GM18511 (cell line): ENCODE measurements at regions not wholly inside any gene's neighbourhood (a gene's known extent, or its start where the extent isn't known, plus 50 kb on each side); places are given as distances from the start of the nearest gene placed in this dataset.
"Not testable (repeated sequence)": the region's sequence is repeated elsewhere in the genome, so short reads cannot be mapped to it uniquely, and the experiment has no call there.

Experiments
- ATAC-seq: cut with Tn5 transposase; IDR thresholded peaks from one replicate; pipeline ENCODE4 v1.9.1; 2021; ENCODE audit warnings: mild to moderate bottlenecking, moderate library complexity; ENCODE audit not compliant: unreplicated experiment

DNA sequence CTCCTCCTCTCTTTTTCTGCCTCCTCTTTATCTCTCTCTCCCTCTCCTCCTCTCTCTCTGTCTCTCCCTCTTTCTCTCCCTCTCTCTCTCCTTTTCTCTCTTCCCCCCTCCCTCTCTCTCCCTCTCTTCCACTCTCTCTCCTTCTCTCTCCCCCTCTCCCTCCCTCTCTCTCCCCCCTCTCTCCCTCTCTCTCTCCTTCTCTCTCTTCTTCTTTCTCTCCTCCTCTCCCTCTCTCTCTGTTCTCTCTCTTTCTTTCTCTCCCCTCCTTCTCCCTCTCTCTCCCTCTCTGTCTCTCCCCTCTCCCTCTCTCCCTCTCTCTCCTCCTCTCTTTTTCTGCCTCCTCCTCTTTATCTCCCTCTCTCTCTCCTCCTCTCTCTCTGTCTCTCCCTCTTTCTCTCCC, 197.4 kb downstream of the UQCRFS1 start:
- ATAC-seq, result no peak

DNA sequence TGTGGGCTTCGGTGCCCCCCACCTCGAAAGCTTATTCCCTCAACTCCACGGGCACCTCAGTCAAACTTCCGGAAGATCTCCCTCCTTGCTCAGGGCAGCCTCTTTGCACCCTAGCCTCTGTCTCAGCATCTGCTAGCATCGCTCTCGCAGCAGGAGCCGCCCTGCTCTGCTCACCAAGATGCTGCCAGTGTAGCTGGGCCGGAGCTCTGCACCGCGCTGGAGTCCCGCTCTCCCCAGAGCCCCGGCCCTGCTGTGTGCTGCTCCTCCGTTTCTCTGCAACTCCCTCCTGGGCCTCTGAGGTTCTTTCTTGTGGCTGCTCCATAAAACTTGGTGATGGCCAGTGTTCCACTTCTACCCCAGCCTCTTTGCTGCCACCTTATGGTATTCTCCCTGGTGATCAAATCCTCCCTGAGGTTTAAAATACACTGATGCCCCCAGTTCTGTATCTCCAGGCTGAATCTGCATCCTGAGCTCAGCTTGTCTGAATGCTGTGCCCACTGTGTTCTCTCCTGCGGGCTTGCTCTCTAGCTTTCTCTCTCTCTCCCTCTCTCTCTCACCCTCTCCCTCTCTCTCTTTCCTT, 198.0 kb downstream of the UQCRFS1 start:
- no peak for ATAC-seq

DNA sequence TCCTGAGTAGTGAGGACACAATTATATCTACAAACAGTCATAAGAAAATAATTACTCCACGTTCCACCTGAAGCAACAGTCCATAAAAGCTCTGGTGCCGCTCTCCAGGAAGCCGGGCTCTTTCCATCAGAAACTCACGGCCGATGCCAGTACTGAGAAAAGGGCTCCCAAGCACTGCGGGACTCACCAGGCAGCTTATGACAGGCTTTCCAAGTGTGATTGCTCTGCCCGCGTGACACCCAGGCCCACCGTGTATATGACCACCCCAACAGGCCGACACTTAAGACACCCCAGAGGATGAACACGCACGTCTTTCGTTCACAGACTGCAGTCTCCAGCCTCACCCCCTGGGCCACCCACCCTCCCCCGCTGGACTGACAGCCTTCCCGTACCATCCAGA, 199.0 kb downstream of the UQCRFS1 start:
- no peak for ATAC-seq

DNA sequence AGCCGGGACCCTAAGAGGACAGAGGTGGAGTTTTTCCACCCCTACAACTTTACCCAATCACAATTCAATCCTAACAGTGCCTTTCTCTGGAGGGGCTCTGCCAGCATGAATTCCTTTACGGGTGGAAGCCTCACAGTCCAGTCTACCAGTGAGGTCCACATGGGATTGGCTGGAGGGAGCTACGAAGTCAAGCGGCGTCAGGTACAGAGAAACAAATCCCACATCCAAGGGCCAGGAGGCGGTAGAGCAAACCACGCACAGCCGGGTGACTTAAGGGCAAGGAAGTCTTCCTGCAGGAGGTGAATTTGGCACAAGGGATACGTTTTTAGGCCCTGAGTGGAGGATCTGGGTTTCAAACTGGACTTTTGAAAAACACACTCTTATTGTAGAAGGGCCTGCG, 199.6 kb downstream of the UQCRFS1 start:
- ATAC-seq, result no peak

DNA sequence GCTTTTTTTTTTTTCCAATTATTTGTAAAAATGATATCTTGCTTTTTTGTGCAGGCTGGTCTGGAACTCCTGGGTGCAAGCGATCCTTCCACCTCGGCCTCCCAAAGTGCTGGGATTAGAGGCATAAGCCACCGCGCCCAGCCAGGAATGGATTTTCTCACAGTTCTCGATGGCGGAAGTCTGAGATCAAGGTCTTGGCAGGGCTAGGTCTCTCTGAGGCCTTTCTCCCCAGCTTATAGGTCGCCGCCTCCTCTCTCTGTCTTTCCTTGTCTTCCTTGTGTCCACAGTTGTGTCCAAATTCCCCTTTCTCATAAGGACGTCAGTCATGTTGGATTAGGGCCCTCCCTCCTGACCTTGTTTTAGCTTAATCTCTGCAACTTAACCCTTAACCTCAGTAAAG, 200.5 kb downstream of the UQCRFS1 start:
- ATAC-seq, result no peak

DNA sequence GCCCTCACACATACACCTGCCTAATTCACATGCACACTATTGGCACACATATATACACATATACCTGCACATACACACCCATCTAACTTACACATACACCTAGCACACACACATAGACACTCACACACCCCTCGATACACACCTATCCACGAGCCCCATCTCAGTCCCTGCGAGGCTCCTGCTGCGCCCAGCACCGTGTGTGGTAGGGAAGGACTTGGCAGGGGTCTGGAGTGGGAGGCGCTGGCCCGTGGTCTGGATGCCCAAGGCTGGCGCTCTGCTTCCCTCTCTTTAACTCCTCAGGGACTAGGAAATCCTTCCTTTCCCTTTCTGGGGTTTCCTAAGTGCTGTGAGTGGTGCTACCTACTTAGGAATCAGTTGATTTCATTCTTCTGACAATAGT, 202.7 kb downstream of the UQCRFS1 start:
- no peak for ATAC-seq

DNA sequence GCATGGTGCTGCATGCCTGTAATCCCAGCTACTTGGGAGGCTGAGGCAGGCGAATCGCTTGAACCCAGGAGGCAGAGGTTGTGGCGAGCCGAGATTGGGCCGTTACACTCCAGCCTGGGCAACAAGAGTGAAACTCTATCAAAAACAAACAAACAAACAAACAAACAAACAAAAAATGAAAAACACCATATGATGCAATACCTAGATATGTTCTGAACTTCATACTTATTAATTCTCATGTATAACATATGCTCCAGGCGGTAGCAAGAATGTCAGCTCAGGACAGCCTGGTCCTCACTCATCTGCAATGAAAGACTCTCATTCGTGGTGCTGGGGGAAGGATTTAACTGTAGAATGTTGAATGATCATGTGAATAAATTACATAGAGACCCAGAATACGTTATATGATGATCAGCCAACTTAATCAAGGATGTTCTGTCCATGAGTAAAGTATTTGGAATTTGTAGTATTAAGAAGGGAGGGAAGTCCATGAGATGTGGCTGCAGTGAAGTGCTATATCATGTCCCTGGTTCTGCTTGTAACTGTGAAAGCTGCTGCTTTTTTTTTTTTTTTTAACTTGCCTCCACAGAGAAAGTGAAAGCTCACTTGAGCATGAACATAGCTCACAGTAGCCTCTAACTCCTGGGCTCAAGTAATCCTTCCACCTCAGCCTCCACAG, 206.8 kb downstream of the UQCRFS1 start:
- no peak for ATAC-seq

DNA sequence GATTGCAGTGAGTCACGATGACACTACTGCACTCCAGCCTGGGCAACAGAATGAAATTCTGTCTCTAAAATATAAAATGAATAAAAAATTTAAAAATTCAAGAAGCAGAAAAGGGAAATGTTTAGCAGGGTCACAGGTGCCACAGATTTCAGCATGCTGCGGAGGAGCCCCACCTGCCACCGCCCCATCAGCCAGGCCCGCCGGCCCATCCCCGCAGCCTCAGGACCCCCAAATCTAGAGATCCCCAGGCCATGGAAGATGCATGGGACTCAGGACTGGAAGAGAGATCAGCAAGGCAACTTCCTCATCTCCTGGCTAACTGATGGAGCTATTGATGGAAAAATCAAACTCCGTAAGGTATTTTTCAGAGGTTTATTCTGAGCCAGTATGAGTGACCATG, 208.2 kb downstream of the UQCRFS1 start:
- ATAC-seq, result no peak

DNA sequence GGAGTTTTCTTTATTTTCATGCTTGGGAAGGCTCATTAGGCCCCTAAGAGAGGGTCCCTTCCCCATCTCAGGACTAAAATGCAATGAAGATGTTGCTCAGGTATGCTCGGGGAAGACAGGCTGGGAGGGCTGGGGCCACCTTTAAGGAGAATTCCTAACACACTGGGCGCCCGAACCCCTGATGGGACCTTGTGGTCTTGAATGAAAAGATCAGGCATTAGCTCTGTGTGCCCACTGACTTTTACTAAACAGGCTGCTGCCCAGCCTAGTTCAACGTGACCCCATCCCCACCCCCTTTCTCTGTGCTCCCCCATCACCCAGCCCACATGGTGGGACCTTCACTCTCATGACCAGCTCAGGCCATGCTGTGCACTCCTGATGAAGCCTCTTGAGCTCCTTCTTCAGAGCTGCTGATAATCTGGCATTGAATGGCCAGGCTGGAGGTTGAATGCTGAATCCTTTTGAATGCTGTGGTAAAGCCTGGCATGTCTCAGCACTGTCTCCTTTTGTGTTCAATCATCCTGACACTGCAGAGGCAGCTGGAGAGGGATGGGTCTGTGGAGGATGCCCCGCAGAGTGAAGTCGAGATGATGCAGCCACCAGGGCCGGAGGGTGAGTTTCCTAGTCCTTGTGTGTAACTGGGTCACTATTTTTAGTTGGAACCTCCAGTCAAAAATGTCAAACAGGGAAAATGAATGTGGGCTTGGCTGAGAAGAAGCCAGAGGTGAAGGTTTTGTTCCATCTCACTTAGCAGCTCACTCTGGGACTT, 209.1 kb downstream of the UQCRFS1 start:
- no peak for ATAC-seq

DNA sequence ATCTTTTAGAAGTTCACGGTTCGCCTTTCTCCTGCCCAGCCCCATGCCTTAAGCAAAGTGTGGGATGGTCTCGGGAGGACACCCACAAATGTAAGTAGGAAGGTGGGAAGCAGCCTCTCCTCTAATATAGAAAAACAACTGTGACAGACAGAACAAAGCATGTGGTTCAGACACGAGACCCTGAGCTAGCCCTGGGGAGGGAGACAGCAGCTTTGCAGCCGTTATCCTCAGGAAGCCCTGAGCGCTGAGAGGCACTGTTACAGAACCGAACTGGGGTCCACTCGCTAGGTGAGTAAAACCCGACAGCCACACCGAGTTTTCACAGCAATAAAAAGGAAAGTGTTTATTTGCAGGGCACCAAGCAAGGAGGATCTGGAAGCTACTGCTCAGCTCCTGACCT, 210.6 kb downstream of the UQCRFS1 start:
- no peak for ATAC-seq

DNA sequence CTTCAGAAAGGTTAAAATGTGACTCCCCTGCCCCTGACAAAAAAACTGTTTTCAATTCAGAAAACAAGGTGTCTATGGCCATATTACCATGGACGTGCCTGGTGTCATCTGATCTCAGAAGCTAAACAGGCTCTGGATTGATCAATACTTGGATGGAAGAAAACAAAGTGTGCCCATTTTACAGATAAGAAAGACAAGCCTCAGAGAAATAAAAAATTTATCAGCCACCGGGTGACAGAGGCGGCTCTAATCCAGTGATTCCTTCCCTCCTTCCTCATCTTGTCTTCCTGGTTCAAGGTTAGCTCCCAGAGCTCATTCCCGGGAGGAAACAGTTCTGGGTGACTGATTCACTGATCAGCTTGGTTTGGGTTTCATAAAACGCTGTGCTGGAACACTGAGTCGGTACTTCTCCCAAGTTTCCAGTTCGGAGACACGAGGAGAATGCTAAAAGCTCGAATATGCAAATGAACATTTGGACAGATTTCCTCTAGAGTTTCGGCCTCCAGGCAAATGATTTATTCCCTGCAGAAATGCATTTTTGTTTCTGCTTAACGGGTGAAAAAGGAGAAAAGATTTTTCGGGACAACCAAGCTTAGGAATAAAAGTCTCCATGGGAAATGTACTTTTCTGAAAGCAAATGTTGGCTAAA, 211.2 kb downstream of the UQCRFS1 start:
- ATAC-seq, result no peak

DNA sequence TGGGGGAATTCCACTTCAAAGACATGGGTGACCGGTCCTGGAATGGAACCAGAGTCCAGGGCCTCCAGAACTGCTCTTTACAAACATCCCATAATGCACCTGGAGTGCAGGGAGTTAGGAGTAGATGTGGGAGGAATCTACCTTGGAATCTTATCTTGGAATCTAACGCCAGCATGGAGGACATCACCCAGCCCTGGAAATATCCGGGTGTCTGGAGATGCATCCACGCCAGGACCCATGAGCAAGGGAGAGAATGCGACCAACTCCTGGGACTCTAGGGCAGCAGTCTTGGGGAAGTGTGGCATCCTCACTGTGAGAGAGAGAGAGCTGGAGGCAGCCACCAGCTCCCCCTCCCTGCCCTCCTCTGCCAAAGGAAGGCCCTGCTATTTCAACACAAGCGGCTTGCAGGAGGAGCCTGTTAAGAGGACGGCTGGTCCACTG, 211.8 kb downstream of the UQCRFS1 start:
- ATAC-seq, result no peak

DNA sequence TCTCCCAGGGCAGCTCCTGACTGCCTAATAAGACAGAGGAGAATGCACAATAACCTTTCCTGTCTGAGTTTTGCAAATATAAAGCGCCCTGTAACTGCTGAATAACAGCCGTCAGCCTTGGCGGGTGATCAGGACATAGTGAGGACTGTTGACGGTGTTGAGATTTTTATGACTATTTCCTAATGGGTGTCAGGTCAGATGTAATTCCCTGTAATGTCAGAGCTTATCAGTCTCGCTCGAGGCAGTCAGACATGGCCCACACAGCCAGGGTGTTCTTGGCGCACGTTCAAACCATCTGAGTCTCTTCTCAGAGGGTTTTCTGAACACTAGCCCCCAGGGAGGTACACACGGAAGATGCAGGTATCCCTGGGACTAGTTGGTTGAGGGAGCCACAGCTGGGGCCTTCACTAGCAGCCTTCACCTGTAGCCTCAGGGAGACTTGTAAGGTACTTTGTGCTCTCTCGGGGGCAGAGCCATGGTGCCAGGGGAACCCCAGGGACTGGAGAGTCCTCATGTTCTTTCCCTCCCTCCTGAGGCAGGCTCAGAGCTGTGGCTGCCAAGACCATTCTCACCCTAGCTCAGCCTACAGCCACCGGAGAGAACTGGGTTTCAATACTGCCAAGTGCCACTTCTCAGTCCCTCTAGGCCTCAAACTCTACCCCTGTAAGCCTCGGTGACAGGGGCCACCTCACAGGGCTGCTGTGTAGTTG, 213.1 kb downstream of the UQCRFS1 start:
- no peak for ATAC-seq

DNA sequence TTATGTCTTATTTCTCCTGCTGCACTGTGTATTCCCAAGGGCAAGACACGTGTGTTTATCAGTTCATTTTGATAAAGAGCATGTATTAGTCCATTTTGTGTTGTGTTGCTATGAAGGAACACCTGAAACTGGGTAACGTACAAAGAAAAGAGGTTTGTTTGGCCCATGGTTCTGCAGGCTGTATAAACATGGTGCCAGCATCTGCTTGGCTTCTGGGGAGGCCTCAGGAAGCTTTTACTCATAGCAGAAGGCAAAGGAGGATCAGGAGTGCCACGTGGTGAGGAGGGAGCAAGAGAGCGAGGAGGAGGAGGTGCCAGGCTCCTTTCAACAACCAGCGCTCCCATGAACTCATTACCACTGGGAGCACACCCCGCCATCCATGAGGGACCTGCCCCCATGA, 214.0 kb downstream of the UQCRFS1 start:
- no peak for ATAC-seq

DNA sequence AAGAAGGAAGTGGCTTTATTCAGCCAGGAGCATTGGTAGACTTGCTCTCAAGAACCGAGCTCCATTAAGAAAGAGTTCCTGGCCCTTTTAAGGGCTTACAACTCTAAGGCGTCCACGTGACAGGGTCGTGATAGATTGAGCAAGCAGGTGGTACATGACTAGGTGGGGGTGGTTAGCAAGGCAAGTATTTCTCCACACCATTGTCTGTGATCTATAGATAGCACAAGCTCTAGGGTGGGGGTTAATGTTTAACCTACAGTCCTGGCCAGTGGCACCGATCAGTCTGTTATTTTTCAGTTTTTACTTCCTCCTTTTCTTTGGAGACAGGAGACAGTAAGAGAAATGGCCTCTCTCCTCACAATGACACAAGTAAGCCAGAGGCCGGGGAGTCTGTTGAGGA, 215.1 kb downstream of the UQCRFS1 start:
- not testable (repeated sequence) for ATAC-seq

DNA sequence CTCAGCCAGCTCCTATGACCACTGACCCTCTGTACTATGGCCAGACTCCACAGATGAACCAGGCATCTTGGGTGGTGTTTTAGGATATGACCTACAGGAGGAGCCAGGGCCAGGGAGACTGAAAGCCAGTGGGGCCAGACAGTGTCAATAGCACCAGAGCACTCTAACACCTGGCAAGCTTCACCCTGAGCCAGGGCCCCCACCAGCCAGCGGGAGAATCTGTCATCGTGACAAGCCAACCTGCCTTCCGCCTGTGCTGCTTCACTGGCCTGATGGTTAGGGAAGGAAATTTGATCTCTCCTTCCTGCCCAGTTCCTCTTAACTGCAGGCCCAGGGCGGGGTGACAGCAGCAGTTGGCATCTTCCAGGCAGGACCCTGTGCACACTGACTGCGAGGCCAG, 222.4 kb downstream of the UQCRFS1 start:
- no peak for ATAC-seq

DNA sequence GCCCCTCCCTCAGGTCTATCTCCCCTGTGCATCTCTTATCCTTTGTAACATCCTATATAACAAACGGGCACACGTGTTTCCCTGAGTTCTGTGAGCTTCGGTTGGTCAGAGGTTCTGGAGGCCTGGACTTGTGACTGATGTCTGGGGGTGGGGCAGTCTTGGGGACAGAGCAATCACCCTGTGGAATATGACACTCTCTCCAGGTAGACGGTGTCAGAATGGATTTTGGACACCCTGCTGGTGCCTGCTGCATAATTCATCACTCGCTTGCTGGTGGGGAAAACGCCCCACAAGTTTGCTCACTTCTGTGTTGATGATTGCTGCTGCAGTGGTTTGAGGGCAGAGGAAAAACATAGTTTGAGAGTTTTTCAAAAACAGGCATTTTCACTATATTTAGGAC, 223.2 kb downstream of the UQCRFS1 start:
- no peak for ATAC-seq

DNA sequence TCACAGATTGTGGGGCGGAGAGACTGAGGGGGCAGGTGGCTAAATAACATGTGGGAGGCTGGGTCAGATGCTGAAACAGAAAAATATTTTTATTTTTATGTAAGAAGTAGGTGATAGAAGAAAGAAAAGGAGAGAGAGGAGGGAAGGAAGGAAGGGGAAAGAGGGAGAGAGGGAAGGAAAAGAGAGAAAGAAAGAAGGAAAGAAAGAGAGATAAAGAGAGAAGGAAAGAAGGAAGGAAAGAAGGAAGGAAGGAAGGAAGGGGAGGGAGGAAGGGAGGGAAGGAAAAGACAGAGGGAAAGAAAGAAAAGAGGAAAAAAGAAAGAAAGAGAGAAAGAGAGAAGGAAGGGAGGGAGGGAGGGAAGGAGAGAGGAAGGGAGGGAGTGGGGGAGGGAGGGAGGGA, 224.9 kb downstream of the UQCRFS1 start:
- no peak for ATAC-seq

DNA sequence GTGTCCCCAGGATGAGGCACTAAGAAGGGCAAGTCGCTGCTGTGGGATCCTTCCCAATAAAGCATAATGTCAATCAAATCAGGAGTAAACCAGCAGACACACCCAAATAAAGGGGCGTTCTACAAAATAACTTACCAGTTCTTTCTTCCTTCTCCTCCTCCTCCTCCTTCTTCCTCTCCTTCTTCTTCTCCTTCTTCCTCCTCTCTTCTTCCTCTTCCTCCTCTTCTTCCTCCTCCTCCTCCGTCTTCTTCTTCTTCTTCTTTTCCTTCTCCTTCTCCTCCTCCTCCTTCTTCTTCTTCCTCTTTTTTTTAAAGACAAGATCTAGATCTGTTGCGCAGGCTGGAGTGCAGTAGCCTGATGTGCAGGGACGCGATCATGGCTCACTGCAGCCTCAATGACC, 225.8 kb downstream of the UQCRFS1 start:
- ATAC-seq, result no peak

DNA sequence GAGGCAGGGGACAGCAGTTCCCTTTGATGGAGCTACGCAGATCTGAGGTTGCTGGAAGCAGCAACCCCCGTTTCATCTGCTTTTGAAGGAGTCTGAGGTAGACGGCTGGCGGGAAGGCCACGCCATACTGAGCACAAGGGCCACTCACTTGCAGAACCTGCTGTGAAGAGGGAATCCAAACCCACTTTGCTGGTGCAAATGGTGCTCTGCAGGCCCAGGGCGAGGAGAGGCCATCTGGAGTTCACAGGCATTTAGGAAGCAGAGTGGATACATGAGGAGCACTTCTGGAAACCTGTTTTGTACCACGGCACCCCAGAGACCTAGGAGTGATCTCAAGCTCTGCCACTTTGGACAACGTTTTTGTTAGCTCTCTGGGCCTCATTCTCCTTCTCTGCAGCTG, 227.8 kb downstream of the UQCRFS1 start:
- ATAC-seq, result no peak

DNA sequence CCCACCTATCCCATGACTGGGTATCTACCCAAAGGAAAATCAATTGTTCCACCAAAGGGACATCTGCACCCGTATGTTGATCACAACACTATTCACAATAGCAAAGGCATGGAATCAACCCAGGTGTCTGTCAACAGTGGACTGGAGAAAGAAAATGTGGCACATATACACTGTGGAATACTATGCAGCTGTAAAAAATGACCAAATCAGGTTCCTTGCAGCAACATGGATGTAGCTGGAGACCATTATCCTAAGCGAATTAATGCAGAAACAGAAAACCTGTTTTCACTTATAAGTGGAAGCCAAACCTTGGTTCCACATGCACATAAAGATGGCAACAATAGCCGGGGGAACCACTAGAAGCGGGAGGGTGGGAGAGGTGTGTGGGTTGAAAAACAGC, 228.6 kb downstream of the UQCRFS1 start:
- ATAC-seq, result no peak
